Liver (tissue), 8 donors: ENCODE measurements at regions not wholly inside any gene's neighbourhood (a gene's known extent, or its start where the extent isn't known, plus 50 kb on each side); places are given as distances from the start of the nearest gene placed in this dataset.

Source experiments
- DNase-seq: peaks from one replicate; pipeline ENCODE4 v3.0.0-alpha.2; 2017; ENCODE audit warnings: low spot score
- H3K27ac ChIP-seq, 2 donors: one replicate each; pipeline ENCODE4 v1.7.0; 2013; ENCODE audit warnings: inconsistent platforms in 2 of 2, low read length in 2 of 2, control low read depth in 1 of 2, low read depth in 1 of 2, mild to moderate bottlenecking in 1 of 2
- H3K27me3 ChIP-seq, 4 donors: one replicate each; pipeline versions ENCODE4 v1.6.1 to v1.7.0; 2013; ENCODE audit warnings: low read length in 3 of 4, inconsistent platforms in 1 of 4, mild to moderate bottlenecking in 1 of 4, moderate library complexity in 1 of 4; ENCODE audit not compliant: control insufficient read depth in 4 of 4, insufficient read depth in 4 of 4
- H3K36me3 ChIP-seq, 4 donors: one replicate each; pipeline versions ENCODE4 v1.6.1 to v1.7.0; 2013; ENCODE audit warnings: low read length in 3 of 4, mild to moderate bottlenecking in 3 of 4, low read depth in 1 of 4, moderate library complexity in 1 of 4; ENCODE audit not compliant: control insufficient read depth in 4 of 4, insufficient read depth in 3 of 4
- H3K4me1 ChIP-seq, 4 donors: one replicate each; pipeline versions ENCODE4 v1.6.1 to v1.7.0; 2013; ENCODE audit warnings: low read length in 3 of 4, mild to moderate bottlenecking in 3 of 4, moderate library complexity in 1 of 4; ENCODE audit not compliant: control insufficient read depth in 4 of 4, insufficient read depth in 4 of 4
- H3K4me3 ChIP-seq, 3 donors: one replicate each; pipeline versions ENCODE4 v1.6.1 to v1.7.0; 2013; ENCODE audit warnings: low read length in 3 of 3, control low read depth in 1 of 3, low read depth in 1 of 3, mild to moderate bottlenecking in 1 of 3
- H3K9ac ChIP-seq, 2 donors: one replicate each; pipeline ENCODE4 v1.7.0; 2013; ENCODE audit warnings: low read length in 2 of 2, mild to moderate bottlenecking in 2 of 2, moderate library complexity in 2 of 2, control low read depth in 1 of 2, low read depth in 1 of 2
- H3K9me3 ChIP-seq, 4 donors: one replicate each; pipeline versions ENCODE4 v1.6.1 to v1.7.0; 2013; ENCODE audit warnings: low read length in 3 of 4; ENCODE audit not compliant: control insufficient read depth in 4 of 4
- ATF3 ChIP-seq: IDR thresholded peaks from 2 replicates; pipeline ENCODE4 v1.6.1; 2016; ENCODE audit warnings: antibody characterized with exemption
- CTCF ChIP-seq: fragments of 150-350 bp; IDR thresholded peaks from 2 replicates; pipeline ENCODE4 v1.5.1; 2017; ENCODE audit warnings: improper control_type of control experiment, low read depth, low read length; ENCODE audit not compliant: missing input control
- EGR1 ChIP-seq, 2 donors: IDR thresholded peaks; 2 replicates each; pipeline ENCODE4 v1.6.1; 2016 to 2018; ENCODE audit warnings: antibody characterized with exemption in 2 of 2, low read depth in 2 of 2
- FOXA1 ChIP-seq: IDR thresholded peaks from 2 replicates; pipeline ENCODE4 v1.6.1; 2016; ENCODE audit warnings: antibody characterized with exemption
- FOXA2 ChIP-seq: IDR thresholded peaks from 2 replicates; pipeline ENCODE4 v1.6.1; 2016; ENCODE audit warnings: antibody characterized with exemption
- GABPA ChIP-seq, 2 donors: IDR thresholded peaks in 1 of 2; conservative IDR thresholded peaks in 1 of 2; 2 replicates each; pipeline ENCODE4 v1.6.1; 2016; ENCODE audit warnings: antibody characterized with exemption in 2 of 2, mild to moderate bottlenecking in 1 of 2, moderate library complexity in 1 of 2
- HNF4A ChIP-seq, 2 donors: conservative IDR thresholded peaks; 2 replicates each; pipeline ENCODE4 v1.6.1; 2016; ENCODE audit warnings: antibody characterized with exemption in 2 of 2, mild to moderate bottlenecking in 2 of 2
- HNF4G ChIP-seq: IDR thresholded peaks from 2 replicates; pipeline ENCODE4 v1.6.1; 2016; ENCODE audit warnings: antibody characterized with exemption
- JUND ChIP-seq, 2 donors: IDR thresholded peaks; 2 replicates each; pipeline ENCODE4 v1.6.1; 2016; ENCODE audit warnings: antibody characterized with exemption in 2 of 2
- MAX ChIP-seq: IDR thresholded peaks from 2 replicates; pipeline ENCODE4 v1.6.1; 2016; ENCODE audit warnings: antibody characterized with exemption
- NR2F2 ChIP-seq: IDR thresholded peaks from 2 replicates; pipeline ENCODE4 v1.6.1; 2016; ENCODE audit warnings: antibody characterized with exemption
- RAD21 ChIP-seq, 2 donors: IDR thresholded peaks; 2 replicates each; pipeline ENCODE4 v1.6.1; 2016; ENCODE audit warnings: antibody characterized with exemption in 2 of 2, mild to moderate bottlenecking in 2 of 2
- REST ChIP-seq: IDR thresholded peaks from 2 replicates; pipeline ENCODE4 v1.6.1; 2016; ENCODE audit warnings: antibody characterized with exemption, mild to moderate bottlenecking
- RXRA ChIP-seq, 2 donors: IDR thresholded peaks; 2 replicates each; pipeline ENCODE4 v1.6.1; 2017 to 2018; ENCODE audit warnings: antibody characterized with exemption in 2 of 2, mild to moderate bottlenecking in 1 of 2
- SP1 ChIP-seq: IDR thresholded peaks from 2 replicates; pipeline ENCODE4 v1.6.1; 2018; ENCODE audit warnings: antibody characterized with exemption, mild to moderate bottlenecking
- TAF1 ChIP-seq: conservative IDR thresholded peaks from 2 replicates; pipeline ENCODE4 v1.6.1; 2016; ENCODE audit warnings: antibody characterized with exemption, mild to moderate bottlenecking
- YY1 ChIP-seq: IDR thresholded peaks from 2 replicates; pipeline ENCODE4 v1.6.1; 2016; ENCODE audit warnings: antibody characterized with exemption, mild to moderate bottlenecking
- ZBTB33 ChIP-seq: IDR thresholded peaks from 2 replicates; pipeline ENCODE4 v1.6.1; 2016; ENCODE audit warnings: antibody characterized with exemption
- WGBS: extraction: QIAGEN DNeasy Blood & Tissue Kit; methylation state at CpG from one replicate; pipeline ENCODE4 v1.1.7; 2013; 5-methylcytosine and 5-hydroxymethylcytosine counted together
- donor health status: healthy.
- donor health status: healthy.
- donor health status: healthy.
- donor health status: healthy.
- donor health status: healthy.

- Histone ChIP-seq H3K9me3 (no peaks in the 10 kb centered on the region), H3K27me3 (no peaks in the 10 kb centered on the region), H3K9ac (no peak overlapping the region), H3K27ac (no peak overlapping the region), H3K4me3 (no peak overlapping the region), H3K4me1 (no peaks in the 10 kb centered on the region), H3K36me3 (peaks cover 0 to 2% (median 0%) of the 10 kb centered on the region in 4 donors)
- DNase-seq = no peak
- TF ChIP-seq GABPA (IDR thresholded peaks at IDR 0.05 in 1 of 2, conservative IDR thresholded peaks at IDR 0.05 in 1 of 2) (no peak), RAD21 (IDR thresholded peaks at IDR 0.05) (no peak), JUND (IDR thresholded peaks at IDR 0.05) (no peak), MAX (no peak), RXRA (IDR thresholded peaks at IDR 0.05) (no peak), SP1 (no peak), ATF3 (no peak), HNF4A (conservative IDR thresholded peaks at IDR 0.05) (no peak), REST (no peak), TAF1 (no peak), FOXA1 (no peak), FOXA2 (no peak), NR2F2 (no peak), YY1 (no peak), EGR1 (IDR thresholded peaks at IDR 0.05; ENCODE audit: low read depth in 2 of 2) (no peak), CTCF (no peak), ZBTB33 (no peak), HNF4G (no peak)
- WGBS = 94% methylated on average over 9 of the region's 9 CpGs
These were observed 202.9 kb downstream of the MIAT start for GRCh38 chr22:26860301-26860700.
